ENCODE measurements at regions not wholly inside any gene's neighbourhood (a gene's known extent, or its start where the extent isn't known, plus 50 kb on each side); places are given as distances from the start of the nearest gene placed in this dataset.

GRCh38 chr9:124110307-124110915 lies 98.8 kb downstream of the LHX2 start:
- H3K4me1 ChIP-seq = no peaks in the 10 kb centered on the region
- H3K27ac ChIP-seq = no peak overlapping the region
- no peaks in the 10 kb centered on the region for H3K36me3 ChIP-seq
- DNase-seq (no peak), ATAC-seq (peak; percentile 64 to 73)
- TF ChIP-seq, protein P1, sequence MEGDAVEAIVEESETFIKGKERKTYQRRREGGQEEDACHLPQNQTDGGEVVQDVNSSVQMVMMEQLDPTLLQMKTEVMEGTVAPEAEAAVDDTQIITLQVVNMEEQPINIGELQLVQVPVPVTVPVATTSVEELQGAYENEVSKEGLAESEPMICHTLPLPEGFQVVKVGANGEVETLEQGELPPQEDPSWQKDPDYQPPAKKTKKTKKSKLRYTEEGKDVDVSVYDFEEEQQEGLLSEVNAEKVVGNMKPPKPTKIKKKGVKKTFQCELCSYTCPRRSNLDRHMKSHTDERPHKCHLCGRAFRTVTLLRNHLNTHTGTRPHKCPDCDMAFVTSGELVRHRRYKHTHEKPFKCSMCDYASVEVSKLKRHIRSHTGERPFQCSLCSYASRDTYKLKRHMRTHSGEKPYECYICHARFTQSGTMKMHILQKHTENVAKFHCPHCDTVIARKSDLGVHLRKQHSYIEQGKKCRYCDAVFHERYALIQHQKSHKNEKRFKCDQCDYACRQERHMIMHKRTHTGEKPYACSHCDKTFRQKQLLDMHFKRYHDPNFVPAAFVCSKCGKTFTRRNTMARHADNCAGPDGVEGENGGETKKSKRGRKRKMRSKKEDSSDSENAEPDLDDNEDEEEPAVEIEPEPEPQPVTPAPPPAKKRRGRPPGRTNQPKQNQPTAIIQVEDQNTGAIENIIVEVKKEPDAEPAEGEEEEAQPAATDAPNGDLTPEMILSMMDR (IDR thresholded peaks at IDR 0.05) = no peak
- intact Hi-C loops (cut with DNase I) = no loop called here
- no peaks in the 10 kb centered on the region for H3K9me3 ChIP-seq
- no peak overlapping the region for H3K4me3 ChIP-seq
- peaks cover 10% of the 10 kb centered on the region for H3K27me3 ChIP-seq (ENCODE audit: low read depth)

DNA sequence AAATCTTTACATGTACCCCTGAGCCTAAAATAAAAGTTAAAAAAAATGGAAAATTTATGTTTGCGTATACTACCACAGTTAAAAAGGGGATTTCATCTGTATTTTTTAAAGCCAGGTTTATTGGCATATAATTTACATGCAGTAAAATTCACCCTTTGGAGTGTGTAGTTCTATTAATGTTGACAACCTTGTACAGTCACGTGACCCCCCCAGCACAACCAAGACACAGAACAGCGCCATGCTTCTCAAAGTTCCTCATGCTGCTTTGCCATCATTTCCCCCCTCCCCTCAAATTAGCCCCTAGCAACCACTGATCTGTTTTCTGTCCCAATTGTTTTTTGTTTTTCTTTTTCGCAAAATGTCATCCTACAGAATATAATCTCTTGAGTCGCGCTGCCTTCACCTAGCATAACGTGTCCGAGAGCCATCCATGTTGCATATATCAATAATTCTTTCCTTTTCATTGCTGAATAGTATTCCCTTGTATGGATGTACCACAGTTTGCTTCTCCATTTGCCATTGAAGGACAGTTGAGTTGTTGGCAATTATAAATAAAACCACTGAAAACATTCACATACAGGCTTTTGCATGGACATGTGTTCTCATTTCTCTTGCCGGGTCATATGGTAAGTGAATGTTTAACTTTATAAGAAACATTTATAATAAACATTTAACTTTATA lies 105.3 kb downstream of the LHX2 start:
- intact Hi-C loops (cut with DNase I) = no loop called here
- Histone ChIP-seq H3K36me3 (no peaks in the 10 kb centered on the region), H3K4me1 (no peaks in the 10 kb centered on the region), H3K9me3 (peaks cover 4% of the 10 kb centered on the region), H3K4me3 (no peak overlapping the region), H3K27me3 (ENCODE audit: low read depth) (no peaks in the 10 kb centered on the region), H3K27ac (no peak overlapping the region)
- TF ChIP-seq, protein P1 (IDR thresholded peaks at IDR 0.05) = no peak
- no peak for DNase-seq
- ATAC-seq = no peak

GRCh38 chr9:124118894-124119293 lies 107.3 kb downstream of the LHX2 start:
- Histone ChIP-seq H3K27ac (no peak overlapping the region), H3K4me1 (no peaks in the 10 kb centered on the region), H3K27me3 (ENCODE audit: low read depth) (no peaks in the 10 kb centered on the region), H3K36me3 (no peaks in the 10 kb centered on the region), H3K9me3 (peaks cover 4% of the 10 kb centered on the region), H3K4me3 (no peak overlapping the region)
- intact Hi-C loops (cut with DNase I) = no loop called here
- DNase-seq = no peak
- ATAC-seq = no peak
- TF ChIP-seq, protein P1 (IDR thresholded peaks at IDR 0.05) = no peak

DNA sequence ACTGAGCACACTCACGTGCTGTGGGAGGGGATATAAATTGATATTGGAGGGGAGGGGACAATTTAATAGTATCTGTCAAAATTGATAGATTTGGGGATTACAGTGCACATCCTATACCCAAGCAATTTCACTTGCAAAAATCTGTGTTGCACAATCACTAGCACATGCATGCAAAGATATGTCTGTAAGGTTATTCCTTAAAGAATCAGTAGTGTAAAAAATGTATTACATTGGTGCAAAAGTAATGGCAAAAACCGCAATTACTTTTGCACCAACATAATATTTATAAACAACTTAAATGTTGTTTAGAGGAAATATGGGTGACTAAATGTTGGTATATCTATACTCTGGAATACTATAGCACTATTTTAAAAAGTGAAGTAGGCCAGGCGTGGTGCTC lies 108.7 kb downstream of the LHX2 start:
- ATAC-seq (no peak), DNase-seq (no peak)
- intact Hi-C loops (cut with DNase I) = no loop called here
- Histone ChIP-seq H3K36me3 (no peaks in the 10 kb centered on the region), H3K4me3 (no peak overlapping the region), H3K9me3 (peaks cover 4% of the 10 kb centered on the region), H3K27me3 (ENCODE audit: low read depth) (no peaks in the 10 kb centered on the region), H3K27ac (no peak overlapping the region), H3K4me1 (no peaks in the 10 kb centered on the region)
- TF ChIP-seq, protein P1 (IDR thresholded peaks at IDR 0.05) = no peak

DNA sequence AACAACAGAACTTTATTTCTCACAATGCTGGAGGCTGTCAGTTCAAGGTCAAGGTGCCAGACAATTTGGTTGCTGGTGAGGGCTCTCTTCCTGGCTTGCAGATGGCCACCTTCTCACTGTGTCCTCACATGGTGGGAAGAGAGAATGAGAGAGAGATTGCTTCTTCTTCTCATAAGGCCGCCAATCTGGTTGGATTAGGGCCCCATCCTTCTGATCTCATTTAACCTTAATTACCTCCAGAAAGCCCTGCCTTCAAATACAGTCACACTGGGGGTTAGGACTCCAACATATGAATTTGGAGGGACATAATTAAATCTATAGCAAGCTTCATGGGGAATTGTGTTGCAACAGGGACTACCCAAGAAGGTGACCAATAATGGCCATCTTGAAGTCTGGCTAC lies 110.2 kb downstream of the LHX2 start:
- TF ChIP-seq, protein P1 (IDR thresholded peaks at IDR 0.05) = no peak
- ATAC-seq = no peak
- intact Hi-C loops (cut with DNase I) = no loop called here

More for the DNA sequence above, 110.2 kb downstream of the LHX2 start:
- Histone ChIP-seq H3K4me1 (no peaks in the 10 kb centered on the region), H3K27me3 (ENCODE audit: low read depth) (no peaks in the 10 kb centered on the region), H3K27ac (no peak overlapping the region), H3K9me3 (peaks cover 4% of the 10 kb centered on the region), H3K4me3 (no peak overlapping the region), H3K36me3 (no peaks in the 10 kb centered on the region)
- DNase-seq = no peak

All from lower lobe of right lung (tissue), 2 donors.